IPS DF 6.9 (cell line): ENCODE measurements at regions not wholly inside any gene's neighbourhood (a gene's known extent, or its start where the extent isn't known, plus 50 kb on each side); places are given as distances from the start of the nearest gene placed in this dataset.
"Not testable (repeated sequence)": the region's sequence is repeated elsewhere in the genome, so short reads cannot be mapped to it uniquely, and the experiment has no call there.

Experiments
- DNase-seq: peaks from one replicate; pipeline ENCODE4 v3.0.0-alpha.2; 2013; ENCODE audit warnings: low read depth, low spot score
- H3K27ac ChIP-seq: one replicate; pipeline ENCODE4 v1.5.1; 2013; ENCODE audit warnings: low read length, control low read depth
- H3K27me3 ChIP-seq: 2 replicates; pipeline ENCODE4 v1.6.1; 2013; ENCODE audit warnings: mild to moderate bottlenecking, low read length; ENCODE audit not compliant: control insufficient read depth, insufficient read depth
- H3K36me3 ChIP-seq: 2 replicates; pipeline ENCODE4 v1.6.1; 2013; ENCODE audit warnings: low read length; ENCODE audit not compliant: control insufficient read depth, insufficient read depth
- H3K4me1 ChIP-seq: 2 replicates; pipeline ENCODE4 v1.6.1; 2013; ENCODE audit warnings: low read length; ENCODE audit not compliant: control insufficient read depth, insufficient read depth
- H3K4me3 ChIP-seq: 2 replicates; pipeline ENCODE4 v1.5.1; 2013; ENCODE audit warnings: mild to moderate bottlenecking, low read length
- H3K9me3 ChIP-seq: 2 replicates; pipeline ENCODE4 v1.6.1; 2013; ENCODE audit warnings: low read length, inconsistent platforms; ENCODE audit not compliant: control insufficient read depth, insufficient read depth
- WGBS: extraction: QIAGEN DNeasy Blood & Tissue Kit; methylation state at CpG from one replicate; pipeline ENCODE4 v1.1.7; 2013; ENCODE audit warnings: mixed read lengths, missing lambda C conversion rate; ENCODE audit not compliant: insufficient read length, insufficient coverage; 5-methylcytosine and 5-hydroxymethylcytosine counted together

DNA sequence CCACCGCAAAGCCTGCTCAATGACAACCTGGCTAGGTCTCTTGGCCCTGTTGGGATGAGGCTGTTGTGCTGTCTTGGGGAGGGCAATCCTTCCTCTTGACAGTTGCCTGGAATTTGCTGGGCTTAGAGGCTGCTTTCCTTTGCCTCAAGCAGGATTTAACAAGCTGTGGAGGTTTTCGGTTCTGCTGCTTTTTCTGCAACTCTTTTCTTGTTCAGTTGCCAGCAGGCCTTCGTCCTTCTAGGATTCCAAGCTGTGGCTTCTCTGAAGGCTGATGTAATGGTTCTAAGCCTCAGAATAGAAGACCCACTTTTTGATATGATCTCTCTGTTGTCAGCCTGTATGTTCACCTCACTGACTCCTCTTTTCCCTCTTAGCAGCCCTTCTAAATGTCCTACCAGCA, 149.5 kb upstream of the HS3ST4 start:
- no CpG with 5 or more reads among the region's 3 CpGs for WGBS
- no peaks in the 10 kb centered on the region for H3K4me1 ChIP-seq
- H3K9me3 ChIP-seq: no peaks in the 10 kb centered on the region
- no peak for DNase-seq
- H3K4me3 ChIP-seq: no peak overlapping the region
- no peaks in the 10 kb centered on the region for H3K27me3 ChIP-seq
- H3K36me3 ChIP-seq: no peaks in the 10 kb centered on the region
- H3K27ac ChIP-seq: no peak overlapping the region

DNA sequence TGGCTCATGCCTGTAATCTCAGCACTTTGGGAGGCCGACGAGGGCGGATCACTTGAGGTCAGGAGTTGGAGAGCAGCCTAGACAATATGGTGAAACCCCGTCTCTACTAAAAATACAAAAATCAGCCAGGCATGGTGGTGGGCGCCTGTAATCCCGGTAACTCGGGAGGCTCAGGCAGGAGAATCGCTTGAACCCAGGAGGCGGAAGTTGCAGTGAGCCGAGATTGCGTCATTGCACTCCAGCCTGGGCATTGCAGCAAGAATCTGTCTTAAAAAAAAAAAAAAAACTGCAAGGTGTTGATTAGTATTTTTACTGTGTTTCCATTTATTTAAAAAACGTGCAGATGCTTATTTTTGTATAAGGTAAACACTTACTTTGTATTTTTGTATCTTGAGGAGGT, 152.0 kb upstream of the HS3ST4 start:
- not testable (repeated sequence) for H3K27ac ChIP-seq, DNase-seq, H3K36me3 ChIP-seq, H3K4me1 ChIP-seq, H3K27me3 ChIP-seq, H3K9me3 ChIP-seq, H3K4me3 ChIP-seq
- WGBS: no CpG with 5 or more reads among the region's 12 CpGs

GRCh38 chr16:25523183-25523582, 168.6 kb upstream of the HS3ST4 start:
- Histone ChIP-seq H3K4me1 (no peaks in the 10 kb centered on the region), H3K9me3 (no peaks in the 10 kb centered on the region), H3K36me3 (no peaks in the 10 kb centered on the region), H3K4me3 (no peak overlapping the region), H3K27me3 (no peaks in the 10 kb centered on the region), H3K27ac (no peak overlapping the region)
- peak; percentile 27 for DNase-seq
- WGBS: no CpG with 5 or more reads among the region's 6 CpGs

DNA sequence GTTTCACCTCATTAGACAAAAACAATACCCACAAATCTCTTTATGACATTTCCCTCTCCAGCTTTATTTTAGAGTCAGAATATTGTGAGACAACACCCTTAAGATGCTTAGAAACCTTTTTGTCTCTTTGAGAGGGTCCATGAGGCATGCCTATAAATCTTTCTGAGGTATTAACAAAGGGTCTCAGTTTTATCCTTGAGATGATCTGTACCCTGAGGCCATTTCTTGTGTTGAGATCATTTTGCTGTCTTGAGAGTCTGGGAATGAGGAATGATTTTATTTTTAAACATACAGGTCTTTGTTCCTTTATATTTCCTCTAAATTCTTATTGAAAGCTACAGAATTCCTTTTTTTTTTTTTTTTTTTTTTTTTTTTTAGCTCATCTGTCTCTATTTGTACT, 179.7 kb upstream of the HS3ST4 start:
- no peaks in the 10 kb centered on the region for H3K27me3 ChIP-seq
- no peak overlapping the region for H3K27ac ChIP-seq
- H3K36me3 ChIP-seq: no peaks in the 10 kb centered on the region
- H3K9me3 ChIP-seq: no peaks in the 10 kb centered on the region
- no peak for DNase-seq
- H3K4me1 ChIP-seq: no peaks in the 10 kb centered on the region
- no peak overlapping the region for H3K4me3 ChIP-seq

- H3K27me3 ChIP-seq: no peaks in the 10 kb centered on the region
- no peak overlapping the region for H3K27ac ChIP-seq
- no peaks in the 10 kb centered on the region for H3K36me3 ChIP-seq
- no CpG with 5 or more reads among the region's 1 CpG for WGBS
- no peak overlapping the region for H3K4me3 ChIP-seq
- H3K9me3 ChIP-seq: no peaks in the 10 kb centered on the region
- no peak for DNase-seq
- no peaks in the 10 kb centered on the region for H3K4me1 ChIP-seq
Observed at GRCh38 chr16:25509456-25509855, 182.3 kb upstream of the HS3ST4 start.

- no CpG with 5 or more reads among the region's 3 CpGs for WGBS
- H3K4me1 ChIP-seq: no peaks in the 10 kb centered on the region
- DNase-seq: no peak
- no peak overlapping the region for H3K4me3 ChIP-seq
- no peaks in the 10 kb centered on the region for H3K27me3 ChIP-seq
- no peak overlapping the region for H3K27ac ChIP-seq
- H3K9me3 ChIP-seq: no peaks in the 10 kb centered on the region
- no peaks in the 10 kb centered on the region for H3K36me3 ChIP-seq
Observed at GRCh38 chr16:25501530-25502255, 190.1 kb upstream of the HS3ST4 start.

DNA sequence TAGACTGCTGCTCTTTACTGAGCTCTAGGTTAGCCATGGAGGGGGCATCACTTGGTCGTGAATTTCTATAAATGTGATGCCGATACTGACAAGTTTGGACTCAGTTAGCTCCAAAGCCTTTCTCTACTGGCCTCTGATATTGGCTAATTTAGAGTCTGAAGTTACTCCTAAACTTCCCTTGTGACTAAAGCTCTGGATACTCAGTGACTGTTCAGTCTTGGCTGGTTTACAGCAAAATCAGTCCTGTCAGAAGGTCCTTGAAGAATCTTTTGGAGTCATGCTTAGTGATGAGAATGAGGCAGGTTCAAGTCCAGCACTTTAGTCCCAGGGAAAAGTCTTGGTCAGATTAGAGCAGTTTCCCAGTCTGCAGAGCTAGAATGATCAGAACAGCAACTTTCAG, 197.5 kb upstream of the HS3ST4 start:
- no peaks in the 10 kb centered on the region for H3K27me3 ChIP-seq
- H3K36me3 ChIP-seq: no peaks in the 10 kb centered on the region
- DNase-seq: no peak
- H3K4me3 ChIP-seq: no peak overlapping the region
- no peaks in the 10 kb centered on the region for H3K9me3 ChIP-seq
- WGBS: no CpG with 5 or more reads among the region's 2 CpGs
- no peaks in the 10 kb centered on the region for H3K4me1 ChIP-seq
- no peak overlapping the region for H3K27ac ChIP-seq

DNA sequence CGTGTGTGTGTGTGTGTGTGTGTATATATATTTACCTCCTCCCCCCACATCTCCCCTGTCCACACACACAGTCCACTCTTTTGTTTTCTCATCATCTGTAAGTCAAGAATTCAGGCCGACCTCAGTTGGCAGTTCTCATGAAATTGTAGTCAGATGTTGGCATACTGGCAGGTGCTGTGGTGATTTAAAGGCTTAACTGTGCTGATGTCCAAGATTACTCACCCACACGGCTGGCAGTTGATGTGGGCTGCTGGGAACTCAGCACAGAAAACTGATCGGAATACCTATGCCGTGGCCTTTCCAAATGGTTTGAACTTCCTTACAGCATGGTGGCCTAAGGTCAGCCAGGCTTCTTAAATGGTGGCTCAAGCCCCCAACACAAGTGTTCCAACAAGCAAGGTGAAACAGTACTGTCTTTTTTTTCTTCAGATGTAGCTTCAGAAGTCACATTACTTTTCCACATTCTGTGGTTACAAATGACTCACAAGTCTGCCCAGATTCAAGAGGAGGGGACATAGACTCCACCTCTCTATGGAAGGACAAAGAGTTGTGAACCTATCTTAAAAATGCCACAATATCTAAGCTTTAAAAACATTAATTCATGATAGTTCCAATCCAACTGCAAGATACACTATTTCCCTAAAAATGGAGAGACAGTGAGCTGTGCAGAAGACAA, 198.5 kb upstream of the HS3ST4 start:
- no CpG with 5 or more reads among the region's 5 CpGs for WGBS
- Histone ChIP-seq H3K4me1 (no peaks in the 10 kb centered on the region), H3K4me3 (no peak overlapping the region), H3K36me3 (no peaks in the 10 kb centered on the region), H3K27me3 (no peaks in the 10 kb centered on the region), H3K27ac (no peak overlapping the region), H3K9me3 (no peaks in the 10 kb centered on the region)
- DNase-seq: no peak

DNA sequence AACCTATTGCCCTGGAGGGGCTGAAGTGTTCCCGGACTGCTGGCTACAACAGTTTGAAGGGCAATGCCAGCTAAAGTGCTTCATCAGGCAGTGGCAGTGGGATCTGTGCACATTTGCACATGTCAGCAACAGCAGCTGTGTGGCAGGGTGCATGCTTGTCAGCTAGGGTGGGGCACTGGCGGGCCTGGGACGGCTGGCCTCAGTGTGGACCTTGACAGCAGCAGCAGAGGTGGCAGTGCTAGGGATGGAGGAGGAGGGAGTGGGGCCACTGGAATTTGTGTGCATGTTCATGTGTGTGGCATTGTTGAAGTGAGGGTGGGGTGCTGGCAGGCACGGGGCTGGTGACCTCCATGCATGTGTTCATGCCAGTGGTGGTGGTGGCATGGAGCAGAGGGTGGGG, 203.3 kb upstream of the HS3ST4 start:
- Histone ChIP-seq H3K4me3 (no peak overlapping the region), H3K36me3 (no peaks in the 10 kb centered on the region), H3K9me3 (no peaks in the 10 kb centered on the region), H3K27me3 (no peaks in the 10 kb centered on the region), H3K4me1 (no peaks in the 10 kb centered on the region), H3K27ac (no peak overlapping the region)
- no peak for DNase-seq
- no CpG with 5 or more reads among the region's 4 CpGs for WGBS

DNA sequence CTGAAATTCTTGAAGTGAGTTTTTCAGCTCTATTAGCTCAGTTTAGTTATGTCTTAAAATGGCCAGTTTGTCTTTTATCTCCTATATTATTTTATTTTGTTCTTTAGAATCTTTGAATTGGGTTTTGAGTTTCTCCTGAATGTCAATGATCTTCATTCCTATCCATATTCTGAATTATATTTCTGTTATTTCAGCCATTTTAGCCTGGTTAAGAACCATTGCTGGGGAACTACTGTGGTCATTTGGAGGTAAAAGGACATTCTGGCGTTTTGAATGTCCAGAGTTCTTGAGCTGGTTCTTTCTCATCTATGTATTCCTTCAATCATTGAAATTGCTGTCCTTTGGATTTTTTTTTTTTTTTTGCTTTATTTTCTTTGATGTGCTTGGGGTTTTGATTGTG, 203.9 kb upstream of the HS3ST4 start:
- no peak overlapping the region for H3K4me3 ChIP-seq
- no CpG with 5 or more reads among the region's 1 CpG for WGBS
- H3K4me1 ChIP-seq: no peaks in the 10 kb centered on the region
- no peaks in the 10 kb centered on the region for H3K36me3 ChIP-seq
- H3K9me3 ChIP-seq: no peaks in the 10 kb centered on the region
- H3K27ac ChIP-seq: no peak overlapping the region
- no peak for DNase-seq
- H3K27me3 ChIP-seq: no peaks in the 10 kb centered on the region

- H3K9me3 ChIP-seq: no peaks in the 10 kb centered on the region
- H3K4me3 ChIP-seq: no peak overlapping the region
- no peaks in the 10 kb centered on the region for H3K4me1 ChIP-seq
- H3K36me3 ChIP-seq: no peaks in the 10 kb centered on the region
- no peaks in the 10 kb centered on the region for H3K27me3 ChIP-seq
- WGBS: no CpG with 5 or more reads among the region's 1 CpG
- no peak overlapping the region for H3K27ac ChIP-seq
- DNase-seq: peak; percentile 16
Observed at GRCh38 chr16:25481636-25482035, 210.1 kb upstream of the HS3ST4 start.
